H9 (cell line): ENCODE measurements at regions not wholly inside any gene's neighbourhood (a gene's known extent, or its start where the extent isn't known, plus 50 kb on each side); places are given as distances from the start of the nearest gene placed in this dataset.

Source experiments
- DNase-seq: peaks from one replicate; pipeline ENCODE4 v3.0.0-alpha.2; 2017
- H2AFZ ChIP-seq: one replicate; pipeline ENCODE4 v1.6.1; 2013; ENCODE audit warnings: mild to moderate bottlenecking, low read length, control low read depth, moderate library complexity
- H2AK5ac ChIP-seq: 2 replicates; pipeline ENCODE4 v1.6.1; 2013; ENCODE audit warnings: low read length, control low read depth, mixed read lengths; ENCODE audit not compliant: insufficient read length
- H2BK120ac ChIP-seq: one replicate; pipeline ENCODE4 v1.6.1; 2013; ENCODE audit warnings: low read depth, mild to moderate bottlenecking, low read length, control low read depth, inconsistent platforms; ENCODE audit not compliant: poor library complexity, severe bottlenecking
- H2BK12ac ChIP-seq: 2 replicates; pipeline ENCODE4 v1.6.1; 2013; ENCODE audit warnings: low read length, control low read depth, mixed read lengths, low read depth; ENCODE audit not compliant: insufficient read length
- H2BK15ac ChIP-seq: 2 replicates; pipeline ENCODE4 v1.6.1; 2013; ENCODE audit warnings: low read depth, low read length, control low read depth
- H2BK20ac ChIP-seq: one replicate; pipeline ENCODE4 v1.6.1; 2013; ENCODE audit warnings: low read depth, mild to moderate bottlenecking, low read length, control low read depth, inconsistent platforms; ENCODE audit not compliant: poor library complexity, severe bottlenecking
- H2BK5ac ChIP-seq: 2 replicates; pipeline ENCODE4 v1.6.1; 2013; ENCODE audit warnings: low read length, control low read depth, mixed read lengths; ENCODE audit not compliant: insufficient read length
- H3K14ac ChIP-seq: 2 replicates; pipeline ENCODE4 v1.6.1; 2013; ENCODE audit warnings: low read length, control low read depth; ENCODE audit not compliant: insufficient read depth
- H3K18ac ChIP-seq: 2 replicates; pipeline ENCODE4 v1.6.1; 2013; ENCODE audit warnings: low read depth, mild to moderate bottlenecking, mixed read lengths, low read length, control low read depth; ENCODE audit not compliant: insufficient read length
- H3K23ac ChIP-seq: 2 replicates; pipeline ENCODE4 v1.6.1; 2013; ENCODE audit warnings: low read length, control low read depth, mixed read lengths, low read depth; ENCODE audit not compliant: insufficient read length
- H3K23me2 ChIP-seq: 2 replicates; pipeline ENCODE4 v1.6.1; 2013; ENCODE audit warnings: low read depth, mild to moderate bottlenecking, mixed read lengths, low read length, control low read depth; ENCODE audit not compliant: insufficient read length, poor library complexity, severe bottlenecking
- H3K27ac ChIP-seq: 2 replicates; pipeline ENCODE4 v1.5.1; 2013; ENCODE audit warnings: low read length, control low read depth, mixed read lengths, low read depth; ENCODE audit not compliant: insufficient read length
- H3K27me3 ChIP-seq: 2 replicates; pipeline ENCODE4 v1.6.1; 2013; ENCODE audit warnings: low read length, control low read depth, inconsistent platforms; ENCODE audit not compliant: insufficient read depth
- H3K4ac ChIP-seq: 2 replicates; pipeline ENCODE4 v1.6.1; 2013; ENCODE audit warnings: low read depth, mild to moderate bottlenecking, control low read depth, inconsistent platforms, low read length, moderate library complexity
- H3K4me1 ChIP-seq: 2 replicates; pipeline ENCODE4 v1.6.1; 2013; ENCODE audit warnings: low read length, control low read depth, inconsistent platforms; ENCODE audit not compliant: insufficient read depth
- H3K4me2 ChIP-seq: 2 replicates; pipeline ENCODE4 v1.6.1; 2013; ENCODE audit warnings: low read length, control low read depth, mixed read lengths; ENCODE audit not compliant: insufficient read length, insufficient read depth
- H3K56ac ChIP-seq: 2 replicates; pipeline ENCODE4 v1.6.1; 2013; ENCODE audit warnings: low read depth, mild to moderate bottlenecking, mixed read lengths, low read length, control low read depth; ENCODE audit not compliant: insufficient read length
- H3K79me1 ChIP-seq: 2 replicates; pipeline ENCODE4 v1.6.1; 2013; ENCODE audit warnings: low read depth, mild to moderate bottlenecking, moderate library complexity, low read length, control low read depth, inconsistent platforms; ENCODE audit not compliant: insufficient read depth, poor library complexity, severe bottlenecking
- H3K79me2 ChIP-seq: 2 replicates; pipeline ENCODE4 v1.6.1; 2013; ENCODE audit warnings: low read length, control low read depth, inconsistent platforms; ENCODE audit not compliant: insufficient read depth
- H3K9ac ChIP-seq: 2 replicates; pipeline ENCODE4 v1.6.1; 2013; ENCODE audit warnings: low read length, control low read depth, mixed read lengths; ENCODE audit not compliant: insufficient read length; ENCODE audit errors: extremely low read depth
- H3K9me3 ChIP-seq: one replicate; pipeline ENCODE4 v1.6.1; 2013; ENCODE audit warnings: low read depth, low read length, inconsistent platforms; ENCODE audit not compliant: control insufficient read depth
- H3T11ph ChIP-seq: one replicate; pipeline ENCODE4 v1.6.1; 2013; ENCODE audit warnings: mild to moderate bottlenecking, low read length, control low read depth, inconsistent platforms
- H4K20me1 ChIP-seq: one replicate; pipeline ENCODE4 v1.6.1; 2013; ENCODE audit not compliant: control insufficient read depth, insufficient read length, insufficient read depth
- H4K5ac ChIP-seq: 2 replicates; pipeline ENCODE4 v1.6.1; 2013; ENCODE audit warnings: low read depth, mild to moderate bottlenecking, mixed read lengths, low read length, control low read depth; ENCODE audit not compliant: insufficient read length
- H4K8ac ChIP-seq: replicated peaks from 2 replicates; pipeline ENCODE4 v1.6.1; 2013; ENCODE audit warnings: low read length, control low read depth, mixed read lengths, low read depth; ENCODE audit not compliant: insufficient read length
- H4K91ac ChIP-seq: 2 replicates; pipeline ENCODE4 v1.6.1; 2013; ENCODE audit warnings: low read depth, mild to moderate bottlenecking, moderate library complexity, mixed read lengths, low read length, control low read depth; ENCODE audit not compliant: insufficient read length
- H3K27ac Mint-ChIP-seq, 3 experiments: 2 replicates in 2 of 3; 3 replicates in 1 of 3; pipeline ENCODE4 v1.8.0; 2020 to 2021; ENCODE audit warnings: mixed read lengths in 3 of 3, mild to moderate bottlenecking in 1 of 3, moderate library complexity in 1 of 3
- H3K27me3 Mint-ChIP-seq: 2 replicates; pipeline ENCODE4 v1.8.0; 2021; ENCODE audit warnings: low read depth, mild to moderate bottlenecking, moderate library complexity, mixed read lengths
- H3K36me3 Mint-ChIP-seq, 3 experiments: 2 replicates in 2 of 3; 3 replicates in 1 of 3; pipeline ENCODE4 v1.8.0; 2020 to 2021; ENCODE audit warnings: low read depth in 3 of 3, mixed read lengths in 3 of 3; ENCODE audit not compliant: insufficient read depth in 1 of 3
- H3K4me1 Mint-ChIP-seq, 2 experiments: 2 replicates each; pipeline ENCODE4 v1.8.0; 2020; ENCODE audit warnings: mixed read lengths in 2 of 2
- H3K4me3 Mint-ChIP-seq, 2 experiments: 2 replicates in 1 of 2; 3 replicates in 1 of 2; pipeline ENCODE4 v1.8.0; 2020 to 2021; ENCODE audit warnings: mild to moderate bottlenecking in 2 of 2, mixed read lengths in 2 of 2, moderate library complexity in 1 of 2
- H3K9me3 Mint-ChIP-seq, 2 experiments: 2 replicates in 1 of 2; 3 replicates in 1 of 2; pipeline ENCODE4 v1.8.0; 2020; ENCODE audit warnings: mild to moderate bottlenecking in 2 of 2, mixed read lengths in 2 of 2, moderate library complexity in 1 of 2
- WGBS: extraction: QIAGEN DNeasy Blood & Tissue Kit; methylation state at CpG from one replicate; pipeline ENCODE4 v1.1.7; 2013; ENCODE audit warnings: missing lambda C conversion rate, low lambda C conversion rate, mixed read lengths; ENCODE audit not compliant: insufficient read length; ENCODE audit errors: extremely low coverage; 5-methylcytosine and 5-hydroxymethylcytosine counted together
- TF ChIP-seq, protein P1 (sequence below): fragments of 200-600 bp; sonication (generic); conservative IDR thresholded peaks from 3 replicates; pipeline ENCODE4 v1.8.0; 2021; ENCODE audit warnings: antibody characterized with exemption, mild to moderate bottlenecking

DNA sequence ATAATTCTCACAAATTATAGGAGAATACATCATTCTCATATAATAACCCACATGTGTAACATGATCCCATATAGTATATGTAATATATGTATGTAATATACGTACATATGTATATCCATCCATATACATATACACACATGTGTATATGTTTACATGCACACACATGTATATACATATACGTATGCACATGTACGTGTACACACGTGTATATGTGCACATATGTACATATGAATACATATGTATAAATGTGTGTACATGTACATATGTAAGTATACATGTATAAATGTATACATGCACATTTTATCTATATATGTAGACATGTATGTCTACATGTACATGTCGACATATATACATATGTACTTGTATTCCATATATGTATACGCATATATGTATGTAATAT, 288.8 kb downstream of the NPIPA8 start:
- H3K79me1 ChIP-seq: no peaks in the 10 kb centered on the region
- H4K20me1 ChIP-seq: no peaks in the 10 kb centered on the region

More for the DNA sequence above, 288.8 kb downstream of the NPIPA8 start:
- Histone ChIP-seq H3K4me2 (no peak overlapping the region), H2BK5ac (no peak overlapping the region), H4K5ac (no peak overlapping the region), H3K4me1 (peaks cover 3% of the 10 kb centered on the region; the same call in 1 of the 2 replicates), H4K8ac (no peak overlapping the region), H2AK5ac (no peak overlapping the region), H3K56ac (no peak overlapping the region), H3K9ac (no peak overlapping the region), H3T11ph (no peak overlapping the region), H2BK20ac (no peak overlapping the region), H3K79me2 (no peaks in the 10 kb centered on the region), H3K9me3 (no peaks in the 10 kb centered on the region), H2BK15ac (no peak overlapping the region), H2BK12ac (no peak overlapping the region), H4K91ac (no peak overlapping the region), H2BK120ac (no peak overlapping the region), H3K18ac (no peak overlapping the region), H3K23ac (no peak overlapping the region), H3K4ac (no peak overlapping the region), H3K27me3 (no peaks in the 10 kb centered on the region; the same call in 1 of the 2 replicates), H3K27ac (no peak overlapping the region), H3K23me2 (no peaks in the 10 kb centered on the region), H2AFZ (no peak overlapping the region), H3K14ac (no peak overlapping the region)
- H3K4me3 Mint-ChIP-seq: no peak overlapping the region
- TF ChIP-seq, protein P1, sequence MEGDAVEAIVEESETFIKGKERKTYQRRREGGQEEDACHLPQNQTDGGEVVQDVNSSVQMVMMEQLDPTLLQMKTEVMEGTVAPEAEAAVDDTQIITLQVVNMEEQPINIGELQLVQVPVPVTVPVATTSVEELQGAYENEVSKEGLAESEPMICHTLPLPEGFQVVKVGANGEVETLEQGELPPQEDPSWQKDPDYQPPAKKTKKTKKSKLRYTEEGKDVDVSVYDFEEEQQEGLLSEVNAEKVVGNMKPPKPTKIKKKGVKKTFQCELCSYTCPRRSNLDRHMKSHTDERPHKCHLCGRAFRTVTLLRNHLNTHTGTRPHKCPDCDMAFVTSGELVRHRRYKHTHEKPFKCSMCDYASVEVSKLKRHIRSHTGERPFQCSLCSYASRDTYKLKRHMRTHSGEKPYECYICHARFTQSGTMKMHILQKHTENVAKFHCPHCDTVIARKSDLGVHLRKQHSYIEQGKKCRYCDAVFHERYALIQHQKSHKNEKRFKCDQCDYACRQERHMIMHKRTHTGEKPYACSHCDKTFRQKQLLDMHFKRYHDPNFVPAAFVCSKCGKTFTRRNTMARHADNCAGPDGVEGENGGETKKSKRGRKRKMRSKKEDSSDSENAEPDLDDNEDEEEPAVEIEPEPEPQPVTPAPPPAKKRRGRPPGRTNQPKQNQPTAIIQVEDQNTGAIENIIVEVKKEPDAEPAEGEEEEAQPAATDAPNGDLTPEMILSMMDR: no peak
- no peak for DNase-seq
- peaks cover 22% of the 10 kb centered on the region for H3K27me3 Mint-ChIP-seq
- H3K9me3 Mint-ChIP-seq: no peaks in the 10 kb centered on the region
- no CpG with 5 or more reads among the region's 6 CpGs for WGBS
- H3K4me1 Mint-ChIP-seq: peaks cover 22 to 23% of the 10 kb centered on the region in 2 experiments
- H3K36me3 Mint-ChIP-seq: no peaks in the 10 kb centered on the region
- H3K27ac Mint-ChIP-seq: no peak overlapping the region
